ENCODE measurements at regions not wholly inside any gene's neighbourhood (a gene's known extent, or its start where the extent isn't known, plus 50 kb on each side); places are given as distances from the start of the nearest gene placed in this dataset.

DNA sequence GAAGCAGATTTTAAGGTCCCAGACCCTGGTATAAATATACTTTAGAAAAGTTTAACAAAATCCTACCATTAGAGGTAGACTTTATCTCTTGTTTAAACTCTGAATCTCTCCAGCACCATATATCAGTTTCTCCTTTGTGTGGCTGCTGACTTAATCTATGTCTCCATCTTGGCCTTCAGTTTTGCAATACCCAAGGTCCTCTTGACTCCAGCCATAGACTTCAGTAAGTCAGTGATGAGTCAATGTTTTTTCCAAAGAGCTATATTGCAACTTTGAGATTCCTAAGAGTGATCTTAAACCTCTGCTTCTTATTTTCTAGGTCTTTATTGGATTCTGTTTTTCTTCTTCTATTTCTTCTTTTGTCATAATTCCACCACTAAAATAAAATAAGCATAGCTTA lies 50.8 kb upstream of the ADGRL3 start:
- TF ChIP-seq, protein P1, sequence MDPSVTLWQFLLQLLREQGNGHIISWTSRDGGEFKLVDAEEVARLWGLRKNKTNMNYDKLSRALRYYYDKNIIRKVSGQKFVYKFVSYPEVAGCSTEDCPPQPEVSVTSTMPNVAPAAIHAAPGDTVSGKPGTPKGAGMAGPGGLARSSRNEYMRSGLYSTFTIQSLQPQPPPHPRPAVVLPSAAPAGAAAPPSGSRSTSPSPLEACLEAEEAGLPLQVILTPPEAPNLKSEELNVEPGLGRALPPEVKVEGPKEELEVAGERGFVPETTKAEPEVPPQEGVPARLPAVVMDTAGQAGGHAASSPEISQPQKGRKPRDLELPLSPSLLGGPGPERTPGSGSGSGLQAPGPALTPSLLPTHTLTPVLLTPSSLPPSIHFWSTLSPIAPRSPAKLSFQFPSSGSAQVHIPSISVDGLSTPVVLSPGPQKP (IDR thresholded peaks at IDR 0.05; ENCODE audit: low read depth, low read length): no peak
- TF ChIP-seq, protein P2, sequence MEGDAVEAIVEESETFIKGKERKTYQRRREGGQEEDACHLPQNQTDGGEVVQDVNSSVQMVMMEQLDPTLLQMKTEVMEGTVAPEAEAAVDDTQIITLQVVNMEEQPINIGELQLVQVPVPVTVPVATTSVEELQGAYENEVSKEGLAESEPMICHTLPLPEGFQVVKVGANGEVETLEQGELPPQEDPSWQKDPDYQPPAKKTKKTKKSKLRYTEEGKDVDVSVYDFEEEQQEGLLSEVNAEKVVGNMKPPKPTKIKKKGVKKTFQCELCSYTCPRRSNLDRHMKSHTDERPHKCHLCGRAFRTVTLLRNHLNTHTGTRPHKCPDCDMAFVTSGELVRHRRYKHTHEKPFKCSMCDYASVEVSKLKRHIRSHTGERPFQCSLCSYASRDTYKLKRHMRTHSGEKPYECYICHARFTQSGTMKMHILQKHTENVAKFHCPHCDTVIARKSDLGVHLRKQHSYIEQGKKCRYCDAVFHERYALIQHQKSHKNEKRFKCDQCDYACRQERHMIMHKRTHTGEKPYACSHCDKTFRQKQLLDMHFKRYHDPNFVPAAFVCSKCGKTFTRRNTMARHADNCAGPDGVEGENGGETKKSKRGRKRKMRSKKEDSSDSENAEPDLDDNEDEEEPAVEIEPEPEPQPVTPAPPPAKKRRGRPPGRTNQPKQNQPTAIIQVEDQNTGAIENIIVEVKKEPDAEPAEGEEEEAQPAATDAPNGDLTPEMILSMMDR (IDR thresholded peaks at IDR 0.05 in 2 of 3, conservative IDR thresholded peaks at IDR 0.05 in 1 of 3; ENCODE audit: control insufficient read depth in 2 of 3, extremely low read depth in 1 of 3, insufficient read depth in 1 of 3, low read depth in 3 of 3, low read length in 3 of 3): no peak
- TF ChIP-seq, protein P3, sequence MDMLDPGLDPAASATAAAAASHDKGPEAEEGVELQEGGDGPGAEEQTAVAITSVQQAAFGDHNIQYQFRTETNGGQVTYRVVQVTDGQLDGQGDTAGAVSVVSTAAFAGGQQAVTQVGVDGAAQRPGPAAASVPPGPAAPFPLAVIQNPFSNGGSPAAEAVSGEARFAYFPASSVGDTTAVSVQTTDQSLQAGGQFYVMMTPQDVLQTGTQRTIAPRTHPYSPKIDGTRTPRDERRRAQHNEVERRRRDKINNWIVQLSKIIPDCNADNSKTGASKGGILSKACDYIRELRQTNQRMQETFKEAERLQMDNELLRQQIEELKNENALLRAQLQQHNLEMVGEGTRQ (IDR thresholded peaks at IDR 0.05; ENCODE audit: borderline replicate concordance, low read depth, low read length): no peak
- TF ChIP-seq ZNF24 (IDR thresholded peaks at IDR 0.05): no peak
- no peak for TF ChIP-seq POLR2AphosphoS5 (IDR thresholded peaks at IDR 0.05; ENCODE audit: low read length)
- no peak for TF ChIP-seq ATF7 (IDR thresholded peaks at IDR 0.05; ENCODE audit: low read depth)
- no peak for TF ChIP-seq CREM (IDR thresholded peaks at IDR 0.05; ENCODE audit: low read depth)
- TF ChIP-seq, protein P4, sequence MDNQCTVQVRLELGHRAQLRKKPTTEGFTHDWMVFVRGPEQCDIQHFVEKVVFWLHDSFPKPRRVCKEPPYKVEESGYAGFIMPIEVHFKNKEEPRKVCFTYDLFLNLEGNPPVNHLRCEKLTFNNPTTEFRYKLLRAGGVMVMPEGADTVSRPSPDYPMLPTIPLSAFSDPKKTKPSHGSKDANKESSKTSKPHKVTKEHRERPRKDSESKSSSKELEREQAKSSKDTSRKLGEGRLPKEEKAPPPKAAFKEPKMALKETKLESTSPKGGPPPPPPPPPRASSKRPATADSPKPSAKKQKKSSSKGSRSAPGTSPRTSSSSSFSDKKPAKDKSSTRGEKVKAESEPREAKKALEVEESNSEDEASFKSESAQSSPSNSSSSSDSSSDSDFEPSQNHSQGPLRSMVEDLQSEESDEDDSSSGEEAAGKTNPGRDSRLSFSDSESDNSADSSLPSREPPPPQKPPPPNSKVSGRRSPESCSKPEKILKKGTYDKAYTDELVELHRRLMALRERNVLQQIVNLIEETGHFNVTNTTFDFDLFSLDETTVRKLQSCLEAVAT (IDR thresholded peaks at IDR 0.05): no peak
- TF ChIP-seq SPI1 (IDR thresholded peaks at IDR 0.05; ENCODE audit: borderline replicate concordance, insufficient read depth, low read depth, low read length): no peak
- no peak for TF ChIP-seq TAF1 (IDR thresholded peaks at IDR 0.05; ENCODE audit: borderline replicate concordance, low read depth, low read length)

All from GM12878 (cell line).